KG1 (cell line): ENCODE measurements at regions not wholly inside any gene's neighbourhood (a gene's known extent, or its start where the extent isn't known, plus 50 kb on each side); places are given as distances from the start of the nearest gene placed in this dataset.
"Not testable (repeated sequence)": the region's sequence is repeated elsewhere in the genome, so short reads cannot be mapped to it uniquely, and the experiment has no call there.

Experiments used
- DNase-seq: peaks from one replicate; lab custom pipeline; 2025; lab: John Stamatoyannopoulos, UW

DNA sequence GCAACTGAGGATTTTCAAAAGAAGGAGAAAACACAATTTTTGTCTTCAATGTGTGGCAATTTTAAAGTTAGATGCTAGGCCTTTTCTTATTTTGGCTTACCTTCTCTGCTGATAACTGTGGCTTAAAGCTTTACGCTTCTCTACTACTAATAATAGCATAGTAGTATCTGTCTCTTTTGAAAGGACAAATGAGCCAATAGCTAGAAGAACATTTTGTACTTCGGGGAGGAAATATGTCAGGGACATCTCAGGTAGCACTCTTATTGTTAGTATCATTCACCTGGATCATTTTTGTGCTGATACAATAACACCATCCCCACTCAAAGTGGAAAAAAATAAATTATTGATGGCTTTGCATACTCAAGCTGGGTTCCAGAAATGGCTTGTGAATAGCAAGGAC, 586.1 kb upstream of the TBL1XR1 start:
- no peak for DNase-seq

DNA sequence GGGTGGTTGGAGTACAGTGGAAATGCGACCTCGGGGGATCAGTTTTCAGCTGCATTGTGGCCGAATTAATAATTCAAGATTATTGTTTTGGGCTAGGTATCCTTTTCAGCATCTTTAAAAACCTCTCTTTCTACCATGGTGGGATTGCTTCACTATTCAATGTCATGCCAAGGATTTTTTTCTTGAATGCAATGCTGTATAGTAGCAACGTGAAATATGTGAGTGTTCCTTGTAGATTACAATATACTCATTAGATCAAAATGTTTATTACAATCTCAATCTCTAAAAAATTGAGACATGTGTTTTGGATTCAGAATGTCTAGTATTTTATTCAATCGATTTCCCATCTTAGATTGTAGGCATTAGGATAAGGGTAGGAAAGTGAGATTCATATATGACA, 586.5 kb upstream of the TBL1XR1 start:
- no peak for DNase-seq

DNA sequence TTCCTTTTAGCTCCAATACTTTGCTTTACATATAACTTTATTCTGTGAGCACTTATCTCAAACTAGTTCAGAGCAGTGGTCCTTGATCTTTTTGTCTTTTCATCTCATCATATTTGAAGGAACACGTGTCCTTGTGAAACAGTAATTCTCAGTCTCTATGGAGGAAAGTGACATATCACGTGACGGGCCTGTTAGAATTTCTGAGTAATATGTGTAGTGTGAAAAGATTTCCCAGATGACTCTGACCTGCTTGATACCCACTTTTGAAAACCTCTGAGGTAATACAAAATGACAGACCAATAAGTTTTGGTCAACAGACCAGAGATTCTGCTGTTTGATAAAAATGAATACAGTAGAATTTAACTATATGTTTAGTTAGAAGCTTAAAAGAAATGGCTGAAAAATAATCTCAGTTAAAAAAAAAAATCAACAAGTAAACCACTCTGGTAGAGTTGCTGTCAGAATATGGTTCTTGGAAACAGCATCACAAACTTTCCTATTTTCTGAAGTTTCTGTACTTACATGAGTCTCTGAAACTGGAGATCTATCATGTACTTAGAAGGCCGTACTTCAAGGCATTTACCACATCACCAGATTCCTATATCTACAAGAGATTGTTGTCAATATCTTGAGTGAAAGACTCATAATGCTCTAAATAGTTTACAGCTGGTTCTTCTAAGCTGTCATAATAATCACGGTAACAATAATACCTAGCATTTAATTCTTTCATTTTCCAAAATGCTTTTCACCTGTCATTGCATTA, 590.2 kb upstream of the TBL1XR1 start:
- DNase-seq: no peak

DNA sequence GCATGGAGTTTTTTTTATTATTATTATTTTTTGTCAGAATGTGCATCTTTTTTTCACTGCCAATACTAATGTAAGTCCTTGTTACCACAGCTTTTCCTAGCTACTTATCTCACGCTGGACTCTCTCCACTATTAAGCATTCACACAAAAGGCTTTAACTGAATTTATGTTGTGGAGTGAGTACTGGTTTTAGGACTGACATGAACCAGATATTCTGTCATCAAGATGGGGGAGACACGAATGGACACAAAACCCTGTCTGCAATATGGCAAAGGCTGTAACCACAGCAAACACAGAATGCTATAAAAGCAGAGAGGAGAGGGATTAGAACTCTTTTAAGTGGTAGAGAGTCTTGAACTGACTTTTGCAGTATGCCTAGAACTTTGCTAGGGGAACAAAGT, 592.2 kb upstream of the TBL1XR1 start:
- no peak for DNase-seq

DNA sequence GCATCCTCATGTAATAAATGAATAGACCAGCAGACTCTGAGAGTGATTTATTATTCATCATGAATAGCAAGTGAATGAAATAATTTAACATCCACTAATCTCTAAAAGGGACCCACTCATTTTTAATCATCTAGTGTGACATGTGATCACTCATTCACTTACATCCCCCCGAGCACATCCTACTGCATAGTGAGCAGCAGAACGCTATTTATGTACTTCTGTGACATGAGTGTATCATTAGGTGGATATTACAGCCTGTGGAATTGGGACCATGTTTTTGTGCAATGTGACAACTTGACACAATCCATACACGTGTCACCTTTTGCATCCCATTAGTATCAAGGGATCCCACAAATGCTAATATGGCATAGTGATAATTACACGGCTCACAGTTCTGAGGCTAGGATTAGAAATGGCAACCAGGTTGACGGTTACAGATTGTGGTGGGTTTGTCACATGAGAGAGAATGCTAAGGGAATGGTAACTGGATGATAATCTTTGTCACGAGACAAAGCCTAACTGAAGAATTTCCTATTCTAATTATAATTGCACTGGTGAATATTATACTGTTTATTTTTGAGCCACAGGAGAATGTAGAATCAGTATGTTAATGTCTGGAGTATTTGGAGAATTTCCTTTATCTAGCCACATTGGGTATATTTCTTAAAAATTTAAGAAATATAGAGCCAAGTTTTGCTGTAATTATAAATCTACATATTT, 595.2 kb upstream of the TBL1XR1 start:
- DNase-seq: no peak

DNA sequence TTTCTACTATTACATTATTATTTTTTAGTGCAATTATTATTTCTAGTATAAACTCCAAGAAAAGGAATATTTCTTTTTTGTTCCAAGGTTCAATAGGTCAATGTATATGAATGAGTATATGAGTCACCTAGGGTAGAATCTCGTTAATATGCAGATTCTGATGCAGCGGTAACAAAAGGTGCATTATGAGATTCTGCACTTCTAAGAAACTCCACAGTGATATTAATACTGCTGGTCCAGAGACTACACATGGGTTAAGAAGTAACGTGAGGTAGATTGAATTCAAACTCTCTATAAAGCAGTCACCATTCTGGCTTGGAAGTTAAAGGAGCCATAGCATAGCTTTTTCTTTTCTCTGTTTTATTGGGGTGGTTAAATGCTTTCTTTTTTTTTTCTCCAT, 596.2 kb upstream of the TBL1XR1 start:
- DNase-seq: no peak

DNA sequence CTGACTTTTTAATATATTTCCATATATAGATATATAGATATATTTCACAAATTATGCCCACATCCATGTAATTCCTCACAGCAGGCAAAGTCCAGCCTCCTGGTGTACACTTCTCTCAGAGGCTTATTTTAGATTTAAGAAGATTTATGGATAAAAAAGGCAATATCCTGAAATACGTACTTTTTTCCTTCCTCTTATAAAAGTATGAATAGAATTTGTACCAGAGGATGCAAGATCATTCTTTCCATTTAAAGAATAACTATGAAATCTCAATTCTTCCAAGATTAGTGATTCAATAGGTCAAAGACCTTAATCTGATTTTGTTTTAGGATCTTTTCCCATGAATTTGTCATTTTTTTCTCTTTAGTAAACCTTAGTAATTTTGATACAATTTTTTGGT, 597.9 kb upstream of the TBL1XR1 start:
- no peak for DNase-seq

DNA sequence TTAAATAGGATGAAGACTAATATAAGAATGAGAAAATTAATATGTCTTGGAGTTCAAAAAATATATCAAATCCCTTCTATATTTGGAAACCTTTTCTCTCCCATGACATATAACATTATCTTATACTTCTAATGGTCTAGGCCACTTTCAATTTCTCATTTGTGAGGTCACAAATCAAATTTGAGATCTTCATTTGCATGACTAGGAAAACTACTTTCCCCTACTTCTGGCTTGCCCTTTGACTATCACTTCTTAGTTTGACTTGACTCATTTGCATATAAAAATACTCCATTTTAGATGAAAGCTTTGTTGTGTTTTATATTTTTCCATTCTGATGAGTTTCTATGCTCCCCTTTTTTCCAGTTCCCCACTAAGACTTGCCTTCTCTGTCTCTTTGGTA, 598.6 kb upstream of the TBL1XR1 start:
- DNase-seq: no peak

DNA sequence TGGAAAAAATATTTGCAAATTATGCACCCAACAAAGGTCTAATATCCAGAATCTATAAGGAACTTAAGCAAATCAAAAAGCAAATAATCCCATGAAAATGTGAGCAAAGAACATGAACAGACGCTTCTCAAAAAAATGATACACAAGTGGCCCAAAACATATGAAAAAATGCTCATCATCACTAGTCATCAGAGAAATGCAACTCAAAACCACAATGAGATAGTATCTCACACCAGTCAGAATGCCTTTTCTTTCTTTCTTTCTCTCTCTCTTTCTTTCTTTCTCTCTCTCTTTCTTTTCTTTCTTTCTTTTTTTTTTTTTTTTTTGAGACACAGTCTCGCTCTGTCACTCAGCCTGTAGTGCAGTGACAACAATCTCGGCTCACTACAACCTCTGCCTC, 602.9 kb upstream of the TBL1XR1 start:
- not testable (repeated sequence) for DNase-seq

DNA sequence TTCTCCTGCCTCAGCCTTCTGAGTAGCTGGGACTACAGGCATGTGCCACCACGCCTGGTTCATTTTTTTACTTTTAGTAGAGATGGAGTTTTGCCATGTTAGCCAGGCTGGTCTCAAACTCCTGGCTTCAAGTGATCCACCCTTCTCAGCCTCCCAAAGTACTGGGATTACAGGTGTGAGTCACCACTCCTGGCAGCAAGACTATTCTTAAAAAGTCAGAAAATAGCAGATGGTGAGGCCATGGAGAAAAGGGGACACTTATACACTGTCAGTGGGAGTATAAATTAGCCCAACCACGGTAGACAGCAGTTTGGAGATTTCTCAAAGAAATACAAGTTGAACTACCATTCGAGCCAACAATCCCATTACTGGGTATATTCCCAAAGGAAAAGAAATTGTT, 603.3 kb upstream of the TBL1XR1 start:
- no peak for DNase-seq

DNA sequence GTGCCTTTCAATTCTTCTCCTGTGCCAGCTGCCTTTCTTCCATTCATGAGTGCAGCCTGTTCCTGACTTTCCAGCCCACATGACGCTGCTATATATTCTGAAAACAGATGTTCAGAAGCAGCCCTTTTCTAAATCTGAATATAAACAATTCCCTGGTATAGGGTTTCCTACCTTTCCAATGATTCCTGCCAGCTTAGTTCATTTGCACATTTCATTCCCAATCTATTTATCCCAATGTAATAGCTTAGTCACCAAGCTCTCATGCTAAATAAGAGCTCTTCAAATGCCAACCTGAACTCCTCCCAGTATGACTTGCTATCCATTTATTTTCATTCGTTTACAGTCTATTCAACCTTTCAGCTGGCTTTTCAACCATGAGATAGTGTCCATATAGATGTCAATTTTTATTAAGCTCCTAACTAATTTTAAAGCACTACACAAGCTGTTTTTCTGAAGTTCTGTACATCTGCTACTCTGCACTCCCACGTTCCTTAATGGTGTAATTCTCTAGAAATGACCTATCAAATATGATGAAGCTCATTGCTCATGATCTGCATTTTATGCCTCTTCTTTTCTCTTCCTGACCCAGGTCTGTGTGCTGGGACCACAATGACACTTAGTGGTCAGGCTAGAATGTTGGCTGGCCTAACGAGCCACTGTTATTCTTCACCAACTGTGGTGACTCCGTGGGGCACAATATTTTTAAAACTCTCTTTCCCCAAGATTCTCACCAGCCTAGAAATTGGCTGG, 605.0 kb upstream of the TBL1XR1 start:
- no peak for DNase-seq

DNA sequence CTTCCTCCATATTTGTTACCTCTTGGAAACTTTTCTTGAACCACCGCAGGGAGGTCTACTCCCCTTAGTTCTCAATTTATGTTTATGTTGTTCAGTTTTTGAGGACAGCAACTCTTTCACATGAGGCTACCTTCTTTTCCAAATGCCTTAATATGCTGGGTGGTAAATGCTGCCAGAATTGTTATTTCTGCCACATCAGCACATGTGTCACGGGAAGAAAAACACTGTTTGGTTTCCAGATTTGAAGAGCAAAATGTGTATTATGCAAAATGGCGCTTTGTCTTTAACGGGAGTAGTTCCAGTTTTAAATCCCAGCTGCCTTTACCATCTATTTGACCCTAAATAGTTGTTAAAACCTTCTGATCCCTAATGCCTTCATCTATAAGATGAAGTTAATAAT, 606.2 kb upstream of the TBL1XR1 start:
- no peak for DNase-seq

DNA sequence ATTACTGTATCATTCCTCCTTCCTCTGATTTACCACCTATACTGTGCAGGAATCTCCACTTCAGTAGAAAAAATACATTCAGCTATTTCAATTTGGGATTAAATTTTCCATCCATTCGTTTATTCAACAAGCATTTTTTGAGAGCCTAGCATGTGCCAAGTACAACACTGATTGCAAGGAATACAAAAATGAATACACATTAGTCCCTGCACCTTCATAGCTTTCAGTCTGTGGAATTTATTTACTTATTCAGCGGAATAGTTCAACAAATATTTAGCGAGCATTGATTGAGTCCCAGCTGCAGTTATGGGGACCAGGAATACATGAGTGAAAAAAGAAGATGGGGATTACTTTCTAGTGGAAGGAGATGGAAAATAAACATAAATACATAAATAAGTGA, 606.8 kb upstream of the TBL1XR1 start:
- DNase-seq: no peak

DNA sequence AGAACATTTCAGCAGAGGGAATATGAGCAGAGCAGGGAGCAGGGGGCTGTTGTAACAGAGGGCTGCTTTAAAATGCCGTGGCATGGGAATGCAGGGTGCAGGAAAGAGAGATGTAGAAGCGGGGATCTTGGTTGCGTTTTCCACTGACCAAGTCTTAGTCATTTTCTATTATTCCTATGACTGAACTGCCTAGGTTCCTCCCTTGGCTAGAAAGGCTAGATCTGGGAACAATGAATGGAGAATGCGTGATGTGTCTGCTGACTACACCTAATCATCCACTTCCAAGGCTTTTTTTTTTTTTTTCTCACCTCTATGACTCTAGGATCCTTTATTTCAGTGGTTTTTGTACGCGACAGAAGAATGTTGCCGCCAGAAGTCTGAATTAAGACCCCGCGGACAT, 607.4 kb upstream of the TBL1XR1 start:
- DNase-seq: no peak

DNA sequence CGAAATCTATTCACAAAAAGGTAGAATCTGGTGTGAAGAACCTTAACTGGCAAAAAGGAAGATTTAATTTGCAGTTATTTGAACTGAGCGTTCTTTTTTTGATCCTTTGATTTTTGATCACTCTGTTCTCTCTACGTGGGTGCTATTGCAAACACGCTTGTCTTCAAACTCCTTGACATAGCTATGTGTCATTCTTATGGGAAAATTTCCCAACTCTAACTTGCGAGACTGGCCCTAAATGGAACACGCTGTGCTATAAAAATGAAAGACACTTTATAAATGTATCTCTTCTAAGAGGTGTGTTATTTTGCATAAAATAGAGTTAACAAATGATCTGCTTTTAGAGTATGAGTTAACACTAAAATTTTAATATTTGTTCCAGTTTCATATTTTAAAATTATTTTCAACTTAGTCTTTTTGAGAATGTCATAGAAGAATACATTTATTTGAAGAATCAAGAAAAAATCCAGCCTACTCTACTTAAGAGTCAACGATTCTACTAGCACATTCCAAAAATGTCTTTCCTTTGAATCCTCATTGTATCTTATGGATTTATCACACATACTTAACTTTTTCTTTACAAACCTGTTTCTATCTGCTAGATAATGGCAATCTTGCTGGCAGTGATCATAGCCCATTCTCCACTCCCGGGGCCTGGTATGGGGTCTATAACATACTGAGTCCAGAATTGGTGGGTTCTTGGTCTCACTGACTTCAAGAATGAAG, 610.0 kb upstream of the TBL1XR1 start:
- no peak for DNase-seq

DNA sequence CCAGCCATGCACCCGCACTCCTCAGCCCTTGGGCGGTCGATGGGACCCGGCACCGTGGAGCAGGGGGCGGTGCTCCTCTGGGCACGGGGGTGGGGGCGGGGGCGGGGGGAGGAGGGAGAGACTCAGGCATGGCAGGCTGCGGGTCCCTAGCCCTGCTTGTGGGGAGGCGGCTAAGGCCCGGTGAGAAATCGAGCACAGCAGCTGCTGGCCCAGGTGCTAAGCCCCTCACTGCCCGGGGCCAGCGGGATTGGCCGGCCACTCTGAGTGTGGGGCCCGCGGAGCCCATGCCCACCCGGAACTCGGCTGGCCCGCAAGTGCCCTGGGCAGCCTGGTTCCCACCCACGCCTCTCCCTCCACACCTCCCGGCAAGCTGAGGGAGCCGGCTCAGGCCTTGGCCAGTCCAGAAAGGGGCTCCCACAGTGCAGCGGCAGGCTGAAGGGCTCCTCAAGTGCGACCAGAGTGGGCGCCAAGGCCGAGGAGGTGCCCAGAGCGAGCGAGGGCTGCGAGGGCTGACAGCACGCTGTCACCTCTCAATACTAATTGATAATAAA, 611.7 kb upstream of the TBL1XR1 start:
- DNase-seq: not testable (repeated sequence)

DNA sequence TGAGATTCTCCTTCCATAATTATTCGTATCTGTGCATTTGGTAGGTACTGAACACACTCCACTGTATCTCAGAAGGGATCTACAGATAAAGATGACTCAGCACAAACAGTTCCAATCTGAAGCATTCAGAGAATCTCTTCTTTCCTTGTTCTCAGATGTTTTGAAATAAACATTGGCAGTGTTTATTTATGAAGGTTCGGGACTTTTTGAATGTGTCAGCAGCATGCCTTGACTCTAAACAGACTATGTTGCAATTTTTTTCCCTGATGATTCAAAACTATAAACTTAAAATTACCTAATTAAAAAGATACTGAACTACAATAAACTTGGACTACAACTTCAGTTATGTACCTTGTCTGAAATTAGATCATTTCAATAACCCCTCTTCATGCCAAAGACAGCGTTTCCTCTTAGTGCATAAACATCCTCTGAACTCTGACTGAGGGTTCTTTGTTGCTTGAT, 612.9 kb upstream of the TBL1XR1 start:
- DNase-seq: no peak

DNA sequence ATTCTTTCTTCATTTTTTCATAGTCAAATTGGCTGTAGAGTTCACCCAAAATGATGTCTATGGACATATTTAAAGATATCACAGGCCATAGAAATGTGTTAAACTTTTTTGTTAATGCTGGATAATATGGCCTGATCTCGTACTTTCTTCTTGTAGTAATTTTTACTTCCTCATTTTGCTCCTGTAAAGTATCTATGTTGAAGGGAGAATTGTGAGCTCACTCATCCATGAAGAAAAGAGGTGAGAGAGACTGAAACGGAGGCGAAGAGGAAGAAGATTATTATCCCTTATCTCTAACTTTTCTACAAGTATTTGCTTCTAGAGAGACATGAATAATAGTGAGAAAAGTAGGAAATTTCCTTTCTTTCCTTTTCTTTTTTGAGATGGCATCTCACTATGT, 613.8 kb upstream of the TBL1XR1 start:
- DNase-seq: no peak

DNA sequence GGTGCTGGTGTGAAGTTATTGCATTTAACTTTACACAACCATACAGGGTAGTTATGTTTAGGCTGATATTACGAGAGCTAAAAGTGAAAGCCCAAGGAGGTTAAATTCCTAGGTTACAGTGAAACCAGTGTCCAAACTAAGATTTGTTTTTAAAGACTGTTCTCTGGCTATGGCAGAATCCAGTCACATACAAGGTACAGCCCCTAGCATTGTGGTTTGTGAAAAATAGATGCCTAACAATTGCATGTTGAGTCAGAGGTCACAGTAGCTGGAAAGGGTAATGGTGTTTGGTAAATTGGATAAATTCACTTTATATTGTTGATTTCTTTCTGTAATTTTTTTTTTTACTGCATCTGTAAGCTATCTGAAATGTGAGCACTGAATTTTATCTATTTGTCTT, 614.6 kb upstream of the TBL1XR1 start:
- no peak for DNase-seq

DNA sequence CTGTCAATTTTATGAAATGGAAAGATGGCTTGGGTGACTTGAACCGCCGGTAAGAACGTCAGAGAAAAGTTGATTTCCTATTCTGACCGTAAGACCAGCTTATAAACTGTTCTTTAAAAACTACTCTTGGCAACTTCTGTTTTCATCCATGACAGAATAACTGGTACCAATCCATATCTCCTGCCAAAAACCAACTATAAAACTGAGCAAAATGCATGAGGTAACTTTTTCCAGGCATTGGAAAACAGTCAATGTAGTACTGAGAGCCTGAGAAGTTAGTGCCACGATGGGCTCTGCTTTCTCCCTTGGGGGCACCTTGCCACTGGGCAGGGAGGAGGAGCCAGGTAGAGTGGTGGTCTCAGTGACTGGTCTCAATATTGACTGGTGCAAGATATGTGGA, 615.2 kb upstream of the TBL1XR1 start:
- DNase-seq: no peak

DNA sequence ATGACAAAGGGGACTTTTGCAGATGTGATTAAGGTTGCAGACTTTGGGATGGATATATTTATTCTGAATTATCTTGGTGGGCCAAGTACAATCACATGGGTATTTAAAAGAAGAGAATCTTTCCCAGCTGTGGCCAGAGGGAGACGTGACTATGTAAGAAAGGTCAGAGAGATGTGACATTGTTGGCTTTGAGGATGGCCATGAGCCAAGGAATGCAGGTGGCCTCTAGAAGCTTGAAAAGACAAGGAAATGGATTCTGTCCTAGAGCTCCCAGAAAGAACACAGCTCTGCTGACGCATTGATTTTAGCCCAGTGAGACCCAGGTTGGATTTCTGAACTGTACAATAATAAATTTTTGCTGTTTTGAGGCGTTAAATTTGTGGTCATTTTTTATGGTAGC, 616.0 kb upstream of the TBL1XR1 start:
- DNase-seq: no peak

DNA sequence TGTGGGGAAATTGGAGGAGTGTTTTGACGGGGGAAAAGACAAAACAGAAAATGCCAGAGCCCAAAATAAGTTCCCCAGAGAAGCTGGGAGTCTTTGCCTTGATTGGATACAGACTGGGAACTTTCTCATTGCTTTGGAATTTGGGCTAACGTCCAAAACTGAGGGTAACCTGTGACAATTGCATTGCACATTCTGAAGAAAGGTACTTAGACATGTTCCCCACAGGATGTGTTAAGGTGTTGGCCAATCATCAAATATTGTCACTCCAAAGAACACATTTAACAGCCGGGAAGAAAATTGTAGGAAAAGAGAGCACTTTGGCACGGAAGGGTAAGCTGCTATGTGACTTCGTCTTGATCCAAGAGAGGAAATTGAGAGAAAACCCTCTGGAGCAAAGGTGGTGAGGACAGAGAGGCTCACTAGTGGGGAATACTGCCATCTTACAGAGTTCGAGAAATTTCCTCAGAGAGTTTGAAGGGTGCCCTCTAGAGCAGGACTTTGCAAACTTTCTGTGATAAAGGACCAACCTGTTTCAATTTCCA, 619.5 kb upstream of the TBL1XR1 start:
- no peak for DNase-seq
